Thymus (tissue), 11 donors: ENCODE measurements at regions not wholly inside any gene's neighbourhood (a gene's known extent, or its start where the extent isn't known, plus 50 kb on each side); places are given as distances from the start of the nearest gene placed in this dataset.
A peak's percentile ranks its signal among the peaks of the same experiment; 100 is the strongest.

Source experiments
- DNase-seq, 9 donors: peaks; one replicate each; pipeline ENCODE4 v3.0.0-alpha.2; 2013; ENCODE audit warnings: low spot score in 9 of 9, low read depth in 6 of 9, missing footprints in 1 of 9
- H3K27ac ChIP-seq, 2 donors: one replicate each; pipeline ENCODE4 v1.5.1; 2013; ENCODE audit warnings: control low read depth in 1 of 2, low read depth in 1 of 2, low read length in 1 of 2, mild to moderate bottlenecking in 1 of 2, moderate library complexity in 1 of 2
- H3K27me3 ChIP-seq, 2 donors: one replicate each; pipeline ENCODE4 v1.5.1; 2013; ENCODE audit warnings: low read length in 1 of 2; ENCODE audit not compliant: control insufficient read depth in 2 of 2, insufficient read depth in 1 of 2
- H3K36me3 ChIP-seq, 2 donors: one replicate each; pipeline ENCODE4 v1.5.1; 2013; ENCODE audit warnings: low read length in 1 of 2, mild to moderate bottlenecking in 1 of 2, moderate library complexity in 1 of 2; ENCODE audit not compliant: control insufficient read depth in 2 of 2, insufficient read depth in 2 of 2
- H3K4me1 ChIP-seq, 2 donors: one replicate each; pipeline ENCODE4 v1.5.1; 2013; ENCODE audit warnings: low read length in 2 of 2; ENCODE audit not compliant: control insufficient read depth in 2 of 2, insufficient read depth in 2 of 2
- H3K4me3 ChIP-seq, 2 donors: one replicate each; pipeline ENCODE4 v1.5.1; 2013; ENCODE audit warnings: low read length in 2 of 2, control low read depth in 1 of 2, mild to moderate bottlenecking in 1 of 2
- H3K9me3 ChIP-seq, 2 donors: one replicate each; pipeline ENCODE4 v1.5.1; 2013; ENCODE audit warnings: low read length in 1 of 2, mild to moderate bottlenecking in 1 of 2; ENCODE audit not compliant: control insufficient read depth in 2 of 2, insufficient read depth in 1 of 2
- WGBS: extraction: QIAGEN DNeasy Blood & Tissue Kit; methylation state at CpG from one replicate; pipeline ENCODE4 v1.1.7; 2013; 5-methylcytosine and 5-hydroxymethylcytosine counted together
- donor health status: healthy.

GRCh38 chr10:4663162-4663992 is 162.6 kb upstream of the AKR1E2 start:
- H3K27me3 ChIP-seq = no peaks in the 10 kb centered on the region
- H3K27ac ChIP-seq = no peak overlapping the region
- no peaks in the 10 kb centered on the region for H3K4me1 ChIP-seq
- no peak overlapping the region for H3K4me3 ChIP-seq
- H3K36me3 ChIP-seq = no peaks in the 10 kb centered on the region
- WGBS = 75% methylated on average over 9 of the region's 9 CpGs
- peak in 2 of 9 donors; percentile 4 to 14 for DNase-seq
- no peaks in the 10 kb centered on the region for H3K9me3 ChIP-seq

- WGBS = 95% methylated on average over 9 of the region's 9 CpGs
- H3K27me3 ChIP-seq = no peaks in the 10 kb centered on the region
- no peak overlapping the region for H3K27ac ChIP-seq
- H3K36me3 ChIP-seq = no peaks in the 10 kb centered on the region
- H3K4me3 ChIP-seq = no peak overlapping the region
- H3K9me3 ChIP-seq = no peaks in the 10 kb centered on the region
- H3K4me1 ChIP-seq = no peaks in the 10 kb centered on the region
- no peak for DNase-seq
These were observed 163.3 kb upstream of the AKR1E2 start for GRCh38 chr10:4662576-4663161.

GRCh38 chr10:4661511-4662255 is 164.3 kb upstream of the AKR1E2 start:
- 92% methylated on average over 16 of the region's 16 CpGs for WGBS
- no peak for DNase-seq
- Histone ChIP-seq H3K4me1 (no peaks in the 10 kb centered on the region), H3K36me3 (no peaks in the 10 kb centered on the region), H3K27me3 (no peaks in the 10 kb centered on the region), H3K9me3 (no peaks in the 10 kb centered on the region), H3K4me3 (no peak overlapping the region), H3K27ac (no peak overlapping the region)

- H3K27ac ChIP-seq = no peak overlapping the region
- H3K4me1 ChIP-seq = no peaks in the 10 kb centered on the region
These were observed 167.2 kb upstream of the AKR1E2 start for GRCh38 chr10:4658777-4659176.

GRCh38 chr10:4656576-4657194 is 169.3 kb upstream of the AKR1E2 start:
- H3K27ac ChIP-seq = no peak overlapping the region
- no peaks in the 10 kb centered on the region for H3K4me1 ChIP-seq
- no peak overlapping the region for H3K4me3 ChIP-seq
- H3K36me3 ChIP-seq = no peaks in the 10 kb centered on the region
- DNase-seq = peak; percentile 11 to 61 (median 25)
- no peaks in the 10 kb centered on the region for H3K27me3 ChIP-seq
- no peaks in the 10 kb centered on the region for H3K9me3 ChIP-seq
- 33% methylated on average over 7 of the region's 7 CpGs for WGBS

More at GRCh38 chr10:4658777-4659176, 167.2 kb upstream of the AKR1E2 start:
- no peak for DNase-seq
- Histone ChIP-seq H3K9me3 (no peaks in the 10 kb centered on the region), H3K36me3 (no peaks in the 10 kb centered on the region), H3K4me3 (no peak overlapping the region), H3K27me3 (no peaks in the 10 kb centered on the region)
- WGBS = 94% methylated on average over 8 of the region's 8 CpGs

- no peaks in the 10 kb centered on the region for H3K36me3 ChIP-seq
These were observed 170.1 kb upstream of the AKR1E2 start for GRCh38 chr10:4655879-4656278.

GRCh38 chr10:4655406-4655805 is 170.6 kb upstream of the AKR1E2 start:
- Histone ChIP-seq H3K4me1 (no peaks in the 10 kb centered on the region), H3K36me3 (no peaks in the 10 kb centered on the region), H3K4me3 (no peak overlapping the region), H3K9me3 (no peaks in the 10 kb centered on the region), H3K27ac (no peak overlapping the region), H3K27me3 (no peaks in the 10 kb centered on the region)
- WGBS = 95% methylated on average over 3 of the region's 3 CpGs
- DNase-seq = no peak

More at GRCh38 chr10:4655879-4656278, 170.1 kb upstream of the AKR1E2 start:
- Histone ChIP-seq H3K27me3 (no peaks in the 10 kb centered on the region), H3K4me1 (no peaks in the 10 kb centered on the region), H3K27ac (no peak overlapping the region), H3K4me3 (no peak overlapping the region), H3K9me3 (no peaks in the 10 kb centered on the region)
- 86% methylated on average over 5 of the region's 5 CpGs for WGBS
- DNase-seq = no peak

GRCh38 chr10:4654496-4654895 is 171.5 kb upstream of the AKR1E2 start:
- Histone ChIP-seq H3K9me3 (no peaks in the 10 kb centered on the region), H3K27ac (no peak overlapping the region), H3K4me1 (no peaks in the 10 kb centered on the region), H3K27me3 (no peaks in the 10 kb centered on the region), H3K4me3 (no peak overlapping the region), H3K36me3 (no peaks in the 10 kb centered on the region)
- DNase-seq = no peak
- WGBS = 94% methylated on average over 2 of the region's 2 CpGs

- no peaks in the 10 kb centered on the region for H3K9me3 ChIP-seq
- WGBS = 98% methylated on average over 8 of the region's 8 CpGs
- H3K27me3 ChIP-seq = no peaks in the 10 kb centered on the region
- no peaks in the 10 kb centered on the region for H3K4me1 ChIP-seq
- no peak overlapping the region for H3K4me3 ChIP-seq
- no peak for DNase-seq
- no peak overlapping the region for H3K27ac ChIP-seq
- no peaks in the 10 kb centered on the region for H3K36me3 ChIP-seq
These were observed 172.8 kb upstream of the AKR1E2 start for GRCh38 chr10:4653160-4653559.
